GM18909 (cell line): ENCODE measurements at regions not wholly inside any gene's neighbourhood (a gene's known extent, or its start where the extent isn't known, plus 50 kb on each side); places are given as distances from the start of the nearest gene placed in this dataset.

Experiments
- ATAC-seq: cut with Tn5 transposase; IDR thresholded peaks from one replicate; pipeline ENCODE4 v1.9.1; 2021; ENCODE audit warnings: mild to moderate bottlenecking; ENCODE audit not compliant: unreplicated experiment, poor library complexity

GRCh38 chr16:86632206-86632605, 53.9 kb downstream of the FOXL1 start:
- ATAC-seq, result no peak

GRCh38 chr16:86632944-86633343, 54.6 kb downstream of the FOXL1 start:
- no peak for ATAC-seq

- no peak for ATAC-seq
Measured at GRCh38 chr16:86634292-86634691, 55.9 kb downstream of the FOXL1 start.

- no peak for ATAC-seq
Measured at GRCh38 chr16:86635176-86635876, 57.0 kb downstream of the FOXL1 start.

GRCh38 chr16:86635926-86636325, 57.6 kb downstream of the FOXL1 start:
- ATAC-seq, result no peak

GRCh38 chr16:86637744-86638143, 59.4 kb downstream of the FOXL1 start:
- no peak for ATAC-seq

- ATAC-seq, result no peak
Measured at GRCh38 chr16:86638642-86639041, 60.3 kb downstream of the FOXL1 start.

GRCh38 chr16:86639354-86639753, 61.0 kb downstream of the FOXL1 start:
- ATAC-seq, result no peak

GRCh38 chr16:86640265-86640843, 62.0 kb downstream of the FOXL1 start:
- ATAC-seq, result no peak

- no peak for ATAC-seq
Measured at GRCh38 chr16:86642087-86642486, 63.7 kb downstream of the FOXL1 start.

- no peak for ATAC-seq
Measured at GRCh38 chr16:86643671-86644070, 65.3 kb downstream of the FOXL1 start.

GRCh38 chr16:86647561-86647960, 69.2 kb downstream of the FOXL1 start:
- ATAC-seq, result no peak

GRCh38 chr16:86649875-86650274, 71.5 kb downstream of the FOXL1 start:
- ATAC-seq, result no peak

- ATAC-seq, result no peak
Measured at GRCh38 chr16:86651013-86651627, 72.8 kb downstream of the FOXL1 start.

GRCh38 chr16:86651823-86652222, 73.5 kb downstream of the FOXL1 start:
- no peak for ATAC-seq

- ATAC-seq, result no peak
Measured at GRCh38 chr16:86653285-86654006, 75.1 kb downstream of the FOXL1 start.

GRCh38 chr16:86657972-86658371, 79.6 kb downstream of the FOXL1 start:
- ATAC-seq, result no peak

- ATAC-seq, result no peak
Measured at GRCh38 chr16:86660623-86661022, 82.3 kb downstream of the FOXL1 start.

- ATAC-seq, result no peak
Measured at GRCh38 chr16:86661706-86662105, 83.4 kb downstream of the FOXL1 start.

- no peak for ATAC-seq
Measured at GRCh38 chr16:86662195-86662594, 83.8 kb downstream of the FOXL1 start.

- ATAC-seq, result no peak
Measured at GRCh38 chr16:86662740-86663139, 84.4 kb downstream of the FOXL1 start.
